ENCODE measurements at regions not wholly inside any gene's neighbourhood (a gene's known extent, or its start where the extent isn't known, plus 50 kb on each side); places are given as distances from the start of the nearest gene placed in this dataset.

DNA sequence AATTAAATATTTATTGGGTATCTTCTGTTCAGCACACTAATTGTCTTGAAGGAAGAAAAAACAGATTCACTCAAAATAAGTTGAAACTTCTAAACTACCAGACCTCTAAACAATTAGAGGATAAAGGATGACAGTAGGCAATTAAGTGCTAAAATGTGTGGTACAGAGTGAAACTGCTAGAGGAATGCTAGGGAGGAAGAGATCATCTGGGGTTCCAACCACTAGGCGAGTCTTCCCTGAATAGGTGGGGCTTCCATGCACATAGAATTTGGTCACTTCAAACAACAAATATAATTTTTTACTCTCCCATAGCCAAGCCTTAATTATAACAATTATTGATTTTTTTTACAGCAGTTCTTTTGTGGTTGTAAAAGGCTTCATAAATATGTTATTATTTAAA lies 559.0 kb upstream of the ZEB2 start:
- Histone ChIP-seq H2AFZ (ENCODE audit: low read length) (no peak overlapping the region), H3K4me3 (replicated peaks in 1 of 4; ENCODE audit: control extremely low read depth in 1 of 4, insufficient read depth in 1 of 4, low read depth in 3 of 4, low read length in 4 of 4) (no peak overlapping the region), H3K9me3 (ENCODE audit: control insufficient read depth, insufficient read depth, low read depth, low read length) (no peaks in the 10 kb centered on the region), H4K20me1 (ENCODE audit: control insufficient read depth, extremely low read depth, insufficient read depth, low read length) (no peaks in the 10 kb centered on the region), H3K27me3 (ENCODE audit: control insufficient read depth, insufficient read depth, low read length) (no peaks in the 10 kb centered on the region), H3K27ac (ENCODE audit: insufficient read depth, low read length) (no peak overlapping the region), H3K4me2 (ENCODE audit: extremely low read depth, insufficient read depth, low read length) (no peak overlapping the region), H3K79me2 (ENCODE audit: control insufficient read depth, insufficient read depth, low read length) (no peaks in the 10 kb centered on the region), H3K9ac (ENCODE audit: insufficient read depth, low read length) (no peak overlapping the region), H3K4me1 (ENCODE audit: control insufficient read depth, extremely low read depth, insufficient read depth, low read length) (no peaks in the 10 kb centered on the region), H3K36me3 (ENCODE audit: control insufficient read depth, insufficient read depth, low read length) (no peaks in the 10 kb centered on the region)
- TF ChIP-seq, protein P1, sequence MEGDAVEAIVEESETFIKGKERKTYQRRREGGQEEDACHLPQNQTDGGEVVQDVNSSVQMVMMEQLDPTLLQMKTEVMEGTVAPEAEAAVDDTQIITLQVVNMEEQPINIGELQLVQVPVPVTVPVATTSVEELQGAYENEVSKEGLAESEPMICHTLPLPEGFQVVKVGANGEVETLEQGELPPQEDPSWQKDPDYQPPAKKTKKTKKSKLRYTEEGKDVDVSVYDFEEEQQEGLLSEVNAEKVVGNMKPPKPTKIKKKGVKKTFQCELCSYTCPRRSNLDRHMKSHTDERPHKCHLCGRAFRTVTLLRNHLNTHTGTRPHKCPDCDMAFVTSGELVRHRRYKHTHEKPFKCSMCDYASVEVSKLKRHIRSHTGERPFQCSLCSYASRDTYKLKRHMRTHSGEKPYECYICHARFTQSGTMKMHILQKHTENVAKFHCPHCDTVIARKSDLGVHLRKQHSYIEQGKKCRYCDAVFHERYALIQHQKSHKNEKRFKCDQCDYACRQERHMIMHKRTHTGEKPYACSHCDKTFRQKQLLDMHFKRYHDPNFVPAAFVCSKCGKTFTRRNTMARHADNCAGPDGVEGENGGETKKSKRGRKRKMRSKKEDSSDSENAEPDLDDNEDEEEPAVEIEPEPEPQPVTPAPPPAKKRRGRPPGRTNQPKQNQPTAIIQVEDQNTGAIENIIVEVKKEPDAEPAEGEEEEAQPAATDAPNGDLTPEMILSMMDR (conservative IDR thresholded peaks at IDR 0.05 in 1 of 2, IDR thresholded peaks at IDR 0.05 in 1 of 2; ENCODE audit: low read depth in 1 of 2, low read length in 2 of 2), result no peak
- TF ChIP-seq EZH2 (IDR thresholded peaks at IDR 0.05; ENCODE audit: low read length, missing control alignments), result no peak
- no peak for DNase-seq (ENCODE audit: low read depth in 2 of 2)

DNA sequence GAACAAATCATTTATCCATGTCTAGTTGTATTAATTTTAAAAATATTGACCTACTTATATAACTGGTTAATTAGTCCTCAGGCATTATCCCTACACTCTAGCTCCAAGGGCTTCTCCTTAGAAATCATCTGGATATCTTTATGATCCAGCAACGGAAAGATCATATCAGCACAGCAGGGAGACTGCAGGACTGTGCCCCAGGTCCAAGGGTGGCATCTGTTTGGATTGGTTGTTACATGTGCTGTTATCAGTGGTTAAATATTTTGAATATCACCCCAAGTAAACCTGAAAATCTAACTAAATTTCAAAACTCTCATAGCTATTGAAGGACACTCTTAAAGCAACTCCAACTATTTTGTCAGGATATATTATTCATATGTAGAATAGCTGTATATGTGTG lies 556.2 kb upstream of the ZEB2 start:
- TF ChIP-seq EZH2 (IDR thresholded peaks at IDR 0.05; ENCODE audit: low read length, missing control alignments), result no peak
- TF ChIP-seq, protein P1 (conservative IDR thresholded peaks at IDR 0.05 in 1 of 2, IDR thresholded peaks at IDR 0.05 in 1 of 2; ENCODE audit: low read depth in 1 of 2, low read length in 2 of 2), result no peak
- Histone ChIP-seq H3K79me2 (ENCODE audit: control insufficient read depth, insufficient read depth, low read length) (no peaks in the 10 kb centered on the region), H2AFZ (ENCODE audit: low read length) (no peak overlapping the region), H3K36me3 (ENCODE audit: control insufficient read depth, insufficient read depth, low read length) (no peaks in the 10 kb centered on the region), H3K27ac (ENCODE audit: insufficient read depth, low read length) (no peak overlapping the region), H3K9ac (ENCODE audit: insufficient read depth, low read length) (no peak overlapping the region), H4K20me1 (ENCODE audit: control insufficient read depth, extremely low read depth, insufficient read depth, low read length) (no peaks in the 10 kb centered on the region), H3K4me1 (ENCODE audit: control insufficient read depth, extremely low read depth, insufficient read depth, low read length) (no peaks in the 10 kb centered on the region), H3K4me2 (ENCODE audit: extremely low read depth, insufficient read depth, low read length) (no peak overlapping the region), H3K27me3 (ENCODE audit: control insufficient read depth, insufficient read depth, low read length) (no peaks in the 10 kb centered on the region), H3K9me3 (ENCODE audit: control insufficient read depth, insufficient read depth, low read depth, low read length) (no peaks in the 10 kb centered on the region), H3K4me3 (replicated peaks in 1 of 4; ENCODE audit: control extremely low read depth in 1 of 4, insufficient read depth in 1 of 4, low read depth in 3 of 4, low read length in 4 of 4) (no peak overlapping the region)
- no peak for DNase-seq (ENCODE audit: low read depth in 2 of 2)

DNA sequence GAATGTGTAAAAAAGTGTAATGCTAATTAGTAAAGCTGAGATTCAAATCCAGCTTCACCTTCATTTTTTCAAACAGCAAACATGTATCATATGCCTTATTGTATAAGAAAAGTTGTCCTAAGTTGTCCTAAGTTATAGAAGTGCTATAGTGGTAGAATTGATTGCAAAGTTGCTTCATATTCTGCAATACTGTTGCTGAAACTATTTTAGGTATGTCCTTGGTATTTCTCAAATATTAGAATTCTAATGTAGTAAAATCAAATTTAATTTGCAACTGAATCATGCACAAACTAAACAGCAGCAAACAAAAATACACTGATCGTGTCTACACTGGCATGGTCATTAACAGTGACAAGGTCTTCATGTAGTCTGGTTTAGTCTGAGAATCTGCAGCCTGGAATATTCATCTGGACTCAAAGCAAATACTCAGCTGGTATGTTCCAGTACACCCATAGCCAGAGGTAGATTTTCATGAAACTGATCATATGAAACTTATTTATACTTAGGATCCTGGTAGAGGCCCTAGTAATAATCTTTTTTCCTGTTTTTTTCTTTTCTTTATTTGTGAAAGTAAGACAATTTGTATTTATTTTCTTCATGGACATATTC lies 555.6 kb upstream of the ZEB2 start:
- TF ChIP-seq, protein P1 (conservative IDR thresholded peaks at IDR 0.05 in 1 of 2, IDR thresholded peaks at IDR 0.05 in 1 of 2; ENCODE audit: low read depth in 1 of 2, low read length in 2 of 2), result no peak
- TF ChIP-seq EZH2 (IDR thresholded peaks at IDR 0.05; ENCODE audit: low read length, missing control alignments), result no peak
- Histone ChIP-seq H3K4me3 (replicated peaks in 1 of 4; ENCODE audit: control extremely low read depth in 1 of 4, insufficient read depth in 1 of 4, low read depth in 3 of 4, low read length in 4 of 4) (no peak overlapping the region), H3K4me2 (ENCODE audit: extremely low read depth, insufficient read depth, low read length) (no peak overlapping the region), H3K27ac (ENCODE audit: insufficient read depth, low read length) (no peak overlapping the region), H3K4me1 (ENCODE audit: control insufficient read depth, extremely low read depth, insufficient read depth, low read length) (no peaks in the 10 kb centered on the region), H3K9ac (ENCODE audit: insufficient read depth, low read length) (no peak overlapping the region), H3K27me3 (ENCODE audit: control insufficient read depth, insufficient read depth, low read length) (no peaks in the 10 kb centered on the region), H4K20me1 (ENCODE audit: control insufficient read depth, extremely low read depth, insufficient read depth, low read length) (no peaks in the 10 kb centered on the region), H2AFZ (ENCODE audit: low read length) (no peak overlapping the region), H3K36me3 (ENCODE audit: control insufficient read depth, insufficient read depth, low read length) (no peaks in the 10 kb centered on the region), H3K9me3 (ENCODE audit: control insufficient read depth, insufficient read depth, low read depth, low read length) (no peaks in the 10 kb centered on the region), H3K79me2 (ENCODE audit: control insufficient read depth, insufficient read depth, low read length) (no peaks in the 10 kb centered on the region)
- DNase-seq (ENCODE audit: low read depth in 2 of 2), result no peak

Measured in fibroblast of lung (primary cell).